ENCODE measurements at regions not wholly inside any gene's neighbourhood (a gene's known extent, or its start where the extent isn't known, plus 50 kb on each side); places are given as distances from the start of the nearest gene placed in this dataset.
A peak's percentile ranks its signal among the peaks of the same experiment; 100 is the strongest.
"Not testable (repeated sequence)": the region's sequence is repeated elsewhere in the genome, so short reads cannot be mapped to it uniquely, and the experiment has no call there.

DNA sequence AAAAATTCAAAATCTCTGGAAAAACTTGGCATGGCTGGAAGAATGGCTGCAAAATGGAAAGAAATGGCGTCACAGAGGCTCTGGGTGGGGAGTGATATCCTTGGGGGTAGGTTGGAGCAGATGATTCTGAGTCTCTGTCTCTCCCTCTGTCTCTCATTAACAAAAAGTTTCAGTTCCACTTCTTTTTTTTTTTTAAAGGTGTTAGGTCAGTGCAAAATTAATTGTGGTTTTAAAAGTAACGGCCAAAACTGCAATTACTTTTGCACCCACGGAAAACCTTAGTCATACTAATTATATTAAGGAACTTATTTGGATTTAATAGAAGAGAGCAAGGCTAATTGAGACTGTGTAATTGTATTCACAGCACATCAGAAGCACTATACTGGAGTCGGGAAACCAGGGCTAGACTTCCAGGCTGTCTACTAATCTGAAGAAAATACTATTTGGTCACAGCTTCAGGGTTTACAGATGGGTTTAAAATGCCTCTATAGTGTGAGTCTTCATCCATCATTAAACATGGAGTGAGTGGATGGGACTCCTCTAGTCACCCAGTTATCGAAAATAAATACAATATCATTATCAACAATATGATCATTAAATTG is 289.1 kb upstream of the PLD5 start:
- DNase-seq (ENCODE audit: low read depth, low spot score): no peak

DNA sequence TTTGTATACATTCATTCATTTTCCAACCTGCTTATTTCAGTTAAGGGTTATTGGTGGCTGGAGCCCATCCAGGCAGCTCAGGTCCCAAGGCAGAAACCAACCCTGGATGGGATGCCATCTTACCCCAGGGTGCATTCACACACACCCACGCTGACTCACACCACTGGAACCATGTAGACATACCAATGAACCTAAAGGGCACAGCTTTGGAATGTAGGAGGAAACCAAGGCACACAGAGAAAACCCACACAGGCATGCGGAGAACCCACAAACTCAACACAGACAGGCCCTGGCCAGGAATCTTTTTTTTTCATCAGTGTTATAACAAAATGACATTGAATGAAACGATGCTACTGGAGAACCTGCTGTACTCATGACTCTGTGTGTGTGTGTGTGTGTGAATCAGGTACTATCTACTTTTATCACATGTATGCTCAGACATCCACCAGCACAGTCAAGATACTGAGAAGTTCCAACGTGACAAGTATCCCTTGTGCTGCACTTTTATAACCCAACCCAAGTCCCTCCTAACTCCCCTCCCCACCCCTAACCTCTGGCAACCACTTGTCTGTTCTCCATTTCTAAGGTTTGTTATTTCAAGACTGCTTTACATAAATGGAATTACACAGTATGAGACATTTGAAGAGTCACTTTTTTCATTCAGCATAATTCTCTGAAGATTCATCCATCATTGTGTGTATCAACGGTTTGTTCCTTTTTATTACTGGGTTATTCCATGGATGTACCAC is 286.8 kb upstream of the PLD5 start:
- DNase-seq (ENCODE audit: low read depth, low spot score): no peak

GRCh38 chr1:242806324-242806723 is 281.8 kb upstream of the PLD5 start:
- DNase-seq (ENCODE audit: low read depth, low spot score): no peak

DNA sequence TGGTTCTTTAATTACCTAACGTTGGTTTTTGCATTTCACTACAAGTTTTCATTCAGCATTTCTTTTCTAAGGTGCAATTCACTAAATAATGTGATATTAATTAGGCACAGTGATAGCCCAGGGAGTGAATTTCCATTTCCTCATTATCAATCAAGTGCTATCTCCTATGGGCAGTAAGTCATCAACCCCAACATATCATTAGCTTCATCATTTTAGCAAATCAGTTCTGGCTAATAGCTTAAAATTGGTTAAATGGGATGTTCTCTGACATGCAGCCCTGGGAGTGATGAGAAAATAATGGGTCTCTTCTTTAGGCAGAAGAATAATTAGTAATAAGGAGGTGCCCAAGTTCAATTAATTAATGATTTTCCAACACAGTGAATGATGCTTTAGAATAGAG is 280.9 kb upstream of the PLD5 start:
- not testable (repeated sequence) for DNase-seq (ENCODE audit: low read depth, low spot score)

- no peak for DNase-seq (ENCODE audit: low read depth, low spot score)
Observed at GRCh38 chr1:242802973-242803372, 278.5 kb upstream of the PLD5 start.

DNA sequence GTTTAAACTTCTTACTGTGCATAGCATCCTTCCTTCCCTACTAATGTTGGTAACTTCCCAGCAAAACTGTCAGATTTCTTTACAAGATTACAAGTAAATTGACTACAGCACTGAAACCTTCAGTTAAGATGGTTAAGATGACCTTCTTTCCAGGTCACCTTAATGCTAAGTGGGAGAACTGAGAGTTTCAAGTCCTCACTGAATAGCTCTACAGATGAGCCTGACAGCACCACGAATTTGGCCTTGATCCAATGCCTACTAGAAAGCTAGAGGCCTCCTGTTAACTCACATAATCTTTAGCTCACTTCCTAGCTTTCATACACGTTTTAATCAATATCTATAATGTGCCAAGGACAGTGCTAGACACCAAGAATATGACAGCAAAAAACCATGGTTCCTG is 276.0 kb upstream of the PLD5 start:
- DNase-seq (ENCODE audit: low read depth, low spot score): no peak

- DNase-seq (ENCODE audit: low read depth, low spot score): no peak
Observed at GRCh38 chr1:242797856-242798255, 273.4 kb upstream of the PLD5 start.

GRCh38 chr1:242788771-242789170 is 264.3 kb upstream of the PLD5 start:
- no peak for DNase-seq (ENCODE audit: low read depth, low spot score)

DNA sequence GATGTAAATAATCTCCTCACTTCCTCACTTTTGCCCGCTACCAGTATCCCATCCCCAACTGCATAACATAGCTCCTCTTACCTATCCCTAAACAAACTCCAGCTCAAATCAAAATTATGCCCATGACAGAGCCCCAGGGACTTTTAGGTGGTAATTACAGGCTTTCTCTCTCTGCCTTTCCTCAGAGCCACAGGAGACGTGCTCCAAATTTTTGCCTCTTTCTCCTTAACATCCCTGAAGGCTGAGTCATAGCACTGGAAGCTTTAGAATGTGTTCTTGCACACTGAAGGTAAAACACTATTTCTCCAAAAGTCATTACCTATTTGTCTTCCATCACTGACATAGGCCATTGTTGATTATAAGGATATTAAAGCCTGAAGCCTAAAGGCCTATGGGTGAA is 263.5 kb upstream of the PLD5 start:
- DNase-seq (ENCODE audit: low read depth, low spot score): peak; percentile 9

DNA sequence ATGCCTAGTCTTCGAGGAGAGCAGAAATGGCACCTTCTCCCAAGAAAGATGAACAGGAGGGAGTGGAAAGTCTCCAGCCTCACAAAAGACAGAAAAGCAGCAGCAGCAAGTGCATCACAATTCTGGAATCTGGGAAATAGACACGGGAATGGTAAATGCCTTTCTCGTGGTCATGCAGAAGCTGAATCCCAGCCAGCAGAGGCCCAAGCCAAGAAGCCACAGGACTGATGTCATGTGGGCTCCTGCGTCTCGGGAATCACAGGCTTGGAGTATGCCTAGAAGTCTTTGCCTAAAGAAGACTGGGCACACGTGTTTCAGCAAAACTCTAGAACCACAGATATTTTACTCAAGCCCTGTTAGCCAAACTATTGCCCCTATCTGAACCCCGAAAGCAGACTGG is 260.3 kb upstream of the PLD5 start:
- DNase-seq (ENCODE audit: low read depth, low spot score): no peak

GRCh38 chr1:242784084-242784483 is 259.6 kb upstream of the PLD5 start:
- DNase-seq (ENCODE audit: low read depth, low spot score): no peak

GRCh38 chr1:242774256-242774655 is 249.8 kb upstream of the PLD5 start:
- no peak for DNase-seq (ENCODE audit: low read depth, low spot score)

GRCh38 chr1:242770366-242770765 is 245.9 kb upstream of the PLD5 start:
- no peak for DNase-seq (ENCODE audit: low read depth, low spot score)

DNA sequence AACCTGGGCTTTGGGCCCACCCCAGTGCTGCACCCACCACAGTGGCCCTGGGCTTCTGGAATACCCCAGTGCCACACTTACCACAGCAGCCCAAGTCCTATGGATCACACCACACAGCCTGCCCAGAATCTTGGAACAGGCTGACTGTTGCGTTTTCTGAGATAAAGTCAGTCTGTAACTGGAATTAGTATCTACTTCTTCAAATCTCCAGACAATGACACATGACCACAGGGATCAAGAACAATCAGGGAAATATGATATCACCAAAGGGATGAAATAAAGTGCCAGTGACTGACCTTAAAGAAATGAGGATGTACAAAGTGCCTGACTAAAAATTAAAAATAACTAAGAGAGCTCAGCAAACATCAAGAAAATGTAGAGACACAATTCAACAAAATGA is 239.7 kb upstream of the PLD5 start:
- DNase-seq (ENCODE audit: low read depth, low spot score): no peak

DNA sequence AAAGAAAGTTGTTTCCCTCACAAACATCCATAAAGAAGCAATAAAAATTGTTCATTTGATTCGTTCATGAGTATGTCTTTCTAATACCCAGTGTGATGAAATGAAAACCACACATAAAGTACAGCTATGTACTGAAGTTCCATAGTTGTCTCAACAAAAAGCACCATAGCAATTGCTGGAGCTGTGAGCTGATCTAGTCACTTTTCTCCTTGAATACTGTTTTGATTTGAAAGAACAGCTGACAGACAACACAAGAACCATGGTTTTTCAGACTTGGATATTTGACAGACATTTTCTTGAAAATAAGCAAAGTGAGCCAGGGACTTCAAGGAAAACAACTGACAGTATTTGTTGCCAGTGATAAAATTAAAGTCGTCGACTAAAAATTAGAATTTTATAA is 237.1 kb upstream of the PLD5 start:
- DNase-seq (ENCODE audit: low read depth, low spot score): no peak

DNA sequence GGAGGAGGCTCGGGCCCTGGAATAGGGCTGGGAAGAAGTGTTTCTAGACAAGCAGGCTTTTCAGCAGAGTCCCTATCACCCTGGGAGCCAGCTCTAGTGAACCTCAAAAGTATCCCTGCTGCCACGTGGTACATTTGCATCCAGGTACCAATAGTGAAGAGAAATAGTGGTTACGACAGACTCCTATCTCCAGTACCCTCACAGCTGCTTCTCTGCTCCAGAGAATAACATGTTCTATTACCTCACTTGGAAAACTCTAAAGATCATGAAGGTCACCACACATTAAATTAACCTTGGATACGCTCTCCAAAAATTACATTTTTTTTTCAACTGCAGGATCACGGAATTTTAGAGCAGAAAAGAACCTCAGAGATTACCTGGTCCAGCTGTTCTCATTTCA is 230.4 kb upstream of the PLD5 start:
- DNase-seq (ENCODE audit: low read depth, low spot score): no peak

GRCh38 chr1:242754125-242754524 is 229.6 kb upstream of the PLD5 start:
- no peak for DNase-seq (ENCODE audit: low read depth, low spot score)

DNA sequence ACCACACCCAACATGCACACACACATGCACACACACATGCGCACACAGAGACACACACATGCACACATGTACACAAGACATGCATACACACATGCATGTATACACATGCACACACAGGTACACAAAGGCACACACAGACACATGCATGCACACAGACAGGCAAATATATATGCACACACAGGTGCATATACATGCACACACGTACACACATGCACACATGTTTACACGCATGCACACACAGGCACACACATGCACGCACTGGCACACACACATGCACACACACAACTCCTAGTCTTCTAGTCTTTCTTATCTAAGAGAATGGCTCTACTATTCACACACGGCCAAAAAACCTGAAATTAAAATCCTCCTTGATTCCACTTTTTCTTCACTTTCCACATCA is 222.7 kb upstream of the PLD5 start:
- DNase-seq (ENCODE audit: low read depth, low spot score): no peak

GRCh38 chr1:242745079-242745478 is 220.6 kb upstream of the PLD5 start:
- DNase-seq (ENCODE audit: low read depth, low spot score): no peak

DNA sequence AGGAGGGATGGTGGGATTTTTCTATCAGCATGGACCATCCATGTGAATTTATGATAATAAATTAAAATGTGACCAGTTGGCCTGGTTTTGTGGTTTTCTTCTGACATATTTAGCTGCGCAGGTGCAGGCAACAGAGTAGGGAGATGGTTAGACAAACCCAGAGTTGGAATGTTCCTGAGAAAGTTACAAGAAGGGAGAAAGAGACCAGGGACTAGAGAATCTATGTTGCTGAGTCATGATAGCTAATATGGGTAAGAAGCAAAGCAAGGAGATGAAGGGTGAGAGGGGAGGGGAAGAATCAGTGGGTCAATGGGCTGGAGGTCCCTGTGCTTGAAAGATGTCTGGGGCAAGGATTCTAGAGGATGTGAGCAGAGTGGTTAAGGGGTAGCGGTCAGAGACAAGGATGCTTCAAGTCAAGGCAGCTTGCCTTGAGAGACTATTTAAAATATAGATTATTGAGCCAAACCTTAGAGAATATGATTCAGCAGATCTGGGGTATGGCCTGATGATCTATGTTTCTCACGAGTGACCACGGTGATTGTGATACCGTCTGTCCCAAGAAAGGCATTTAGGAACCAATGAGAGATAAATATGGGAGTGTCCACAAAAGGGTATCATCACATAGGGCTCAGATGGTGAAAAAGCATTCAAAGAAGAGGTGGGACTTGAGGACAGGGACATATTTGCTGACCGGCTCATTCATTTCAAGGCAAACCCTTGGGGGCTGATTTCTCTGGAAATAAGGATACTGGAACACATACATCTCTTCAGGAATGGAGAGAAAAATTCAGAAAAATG is 219.7 kb upstream of the PLD5 start:
- no peak for DNase-seq (ENCODE audit: low read depth, low spot score)

DNA sequence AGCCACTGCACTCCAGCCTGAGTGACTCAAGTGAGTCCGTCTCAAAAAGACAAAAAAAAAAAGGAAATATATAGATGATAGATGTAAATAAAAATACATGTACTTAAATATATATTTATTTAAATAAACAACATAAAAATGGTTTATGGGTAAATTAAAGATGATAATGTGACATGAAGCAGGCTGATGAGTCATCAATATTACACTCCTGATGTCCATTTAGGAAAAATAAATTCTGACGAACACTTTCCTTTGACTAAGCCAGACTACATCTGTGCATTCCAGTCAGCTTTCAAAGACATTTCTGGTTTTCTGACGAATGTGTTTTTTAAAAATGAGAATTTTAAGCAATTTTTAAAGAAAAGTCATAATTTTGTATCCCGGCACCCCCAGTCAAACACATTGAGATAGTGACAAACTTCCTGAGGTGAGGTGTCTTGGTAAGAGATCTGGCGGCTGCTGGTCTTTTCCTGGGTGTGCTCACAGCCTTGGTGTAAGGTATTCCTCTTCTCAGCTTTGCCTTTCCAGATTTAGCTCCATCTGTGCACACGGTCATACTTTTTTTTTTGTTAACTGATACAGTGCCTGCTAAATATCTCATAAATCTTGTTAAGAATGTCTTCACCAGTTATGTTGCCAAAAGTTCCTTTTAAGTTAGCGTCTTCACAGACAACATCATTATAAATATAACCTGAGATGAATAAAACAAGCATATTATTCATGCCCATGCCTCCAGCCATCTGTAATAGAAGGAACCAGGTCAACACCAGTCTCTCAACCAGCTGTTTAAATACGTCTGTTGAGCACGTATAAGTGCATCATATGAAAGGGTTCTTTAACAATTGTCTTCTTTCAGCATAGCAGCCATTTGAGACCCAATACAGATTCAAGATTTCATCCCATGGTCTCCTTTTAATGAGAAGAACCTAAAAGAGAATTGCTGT is 214.5 kb upstream of the PLD5 start:
- DNase-seq (ENCODE audit: low read depth, low spot score): no peak

DNA sequence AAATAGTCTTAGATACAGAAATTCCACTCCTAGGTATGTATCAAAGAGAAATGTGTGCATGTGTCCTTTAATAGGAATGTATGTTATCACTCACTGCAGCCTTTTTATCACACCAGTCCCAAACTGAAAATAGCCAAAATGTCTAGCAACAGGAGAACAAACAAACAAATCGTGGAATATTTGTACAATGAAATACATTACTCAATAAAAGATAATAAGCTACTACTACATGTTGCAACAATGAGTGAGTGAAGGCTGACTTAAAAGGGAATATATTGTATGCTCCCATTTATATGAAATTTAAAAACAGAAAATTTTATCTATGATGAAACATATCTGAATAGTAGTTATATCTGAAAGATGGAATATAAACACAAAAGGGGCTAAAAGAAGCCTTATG is 212.1 kb upstream of the PLD5 start:
- DNase-seq (ENCODE audit: low read depth, low spot score): no peak

Data from iPS DF 19.7 (cell line).